ENCODE measurements at regions not wholly inside any gene's neighbourhood (a gene's known extent, or its start where the extent isn't known, plus 50 kb on each side); places are given as distances from the start of the nearest gene placed in this dataset.
"Not testable (repeated sequence)": the region's sequence is repeated elsewhere in the genome, so short reads cannot be mapped to it uniquely, and the experiment has no call there.

DNA sequence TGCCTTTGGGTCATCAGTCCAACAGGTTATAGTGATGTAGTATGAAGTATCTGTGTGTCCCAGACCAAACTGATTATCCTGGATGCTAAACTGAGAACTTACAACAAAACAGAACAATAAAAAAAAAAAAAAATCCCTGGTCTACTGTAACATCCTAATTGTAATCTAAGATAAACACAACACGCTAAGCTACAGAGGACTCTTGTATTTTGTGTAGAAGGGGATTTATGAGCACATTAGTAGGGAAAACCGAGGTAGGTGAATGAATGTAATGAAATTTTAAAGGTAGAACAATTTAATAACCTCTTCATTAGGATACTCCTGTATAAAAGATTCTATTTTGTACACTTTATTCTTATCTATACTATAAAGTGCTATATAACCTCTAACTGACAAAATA is 424.1 kb downstream of the NDFIP2 start:
- no peak for DNase-seq

DNA sequence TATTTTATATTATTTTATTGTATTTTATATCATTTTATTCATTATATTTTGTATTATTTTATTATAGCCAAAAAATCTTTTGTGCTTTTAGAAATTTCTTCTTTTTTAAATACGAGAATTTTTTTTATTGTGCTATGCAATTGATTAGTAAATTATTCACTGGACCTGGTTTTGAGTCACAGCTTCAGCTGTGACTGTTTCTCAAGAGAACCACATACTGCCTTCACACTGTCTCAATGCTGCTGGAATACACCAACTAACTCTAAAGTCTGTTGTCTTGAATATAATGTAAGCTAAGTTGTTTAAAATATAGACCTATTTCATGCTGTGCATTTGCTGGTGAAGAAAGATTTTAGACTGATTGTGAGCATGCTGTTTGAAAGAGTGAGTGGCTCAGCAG is 423.6 kb downstream of the NDFIP2 start:
- no peak for DNase-seq

DNA sequence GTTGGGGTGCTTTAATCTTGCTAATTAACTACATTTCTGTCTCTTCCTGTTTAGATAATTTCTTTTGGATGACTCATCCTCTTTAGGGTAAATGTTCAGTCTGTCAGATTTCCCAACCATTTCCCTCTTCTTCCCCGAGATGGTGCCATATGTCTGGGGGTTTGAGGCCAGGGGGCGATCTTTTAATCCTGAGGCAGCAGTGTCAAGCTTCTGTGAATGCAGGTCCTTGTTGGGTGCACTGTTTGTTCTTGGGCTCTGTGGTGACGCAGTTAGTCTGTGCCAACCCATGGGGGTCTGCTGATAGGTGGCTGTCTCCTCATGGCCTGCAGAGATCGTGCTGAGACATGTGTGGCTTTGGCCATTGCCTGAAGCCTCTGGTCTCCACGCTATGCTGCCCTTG is 420.4 kb downstream of the NDFIP2 start:
- no peak for DNase-seq

DNA sequence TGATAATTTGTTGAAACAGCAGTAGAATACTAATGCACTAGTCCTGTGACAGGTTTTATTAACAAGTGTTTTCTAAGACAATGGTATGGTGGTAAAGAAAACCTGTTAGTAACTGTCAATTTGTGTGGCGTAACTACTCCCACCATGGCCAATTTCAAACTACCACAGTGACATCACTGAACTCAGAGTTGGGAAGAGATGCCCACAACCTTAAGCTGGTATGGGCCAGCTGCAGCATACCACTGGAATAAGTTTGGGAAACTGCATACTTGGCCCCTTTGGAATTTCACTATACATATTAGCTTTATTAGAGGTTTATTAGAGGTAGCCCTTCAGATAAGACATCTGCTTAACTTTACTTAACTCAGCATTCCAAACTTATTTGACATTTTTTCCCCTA is 419.4 kb downstream of the NDFIP2 start:
- no peak for DNase-seq

DNA sequence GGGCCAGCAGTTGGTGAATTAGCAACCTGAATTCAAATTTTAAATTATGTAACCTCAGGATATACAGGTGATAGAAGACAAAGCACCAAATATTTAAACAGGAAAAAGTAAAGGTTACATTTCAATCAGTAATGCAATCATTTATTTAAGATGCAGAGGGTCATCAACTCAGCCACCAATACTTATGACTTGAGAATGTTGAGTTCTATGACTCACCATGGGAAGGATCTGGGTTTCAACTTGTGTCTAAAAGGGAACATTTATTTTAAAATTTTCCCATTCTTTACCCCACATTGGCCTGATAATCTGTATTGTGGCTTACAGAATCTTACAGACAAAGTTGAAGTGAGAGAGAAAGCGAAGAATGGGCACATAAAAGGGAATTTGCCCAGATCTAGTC is 418.0 kb downstream of the NDFIP2 start:
- DNase-seq: no peak

DNA sequence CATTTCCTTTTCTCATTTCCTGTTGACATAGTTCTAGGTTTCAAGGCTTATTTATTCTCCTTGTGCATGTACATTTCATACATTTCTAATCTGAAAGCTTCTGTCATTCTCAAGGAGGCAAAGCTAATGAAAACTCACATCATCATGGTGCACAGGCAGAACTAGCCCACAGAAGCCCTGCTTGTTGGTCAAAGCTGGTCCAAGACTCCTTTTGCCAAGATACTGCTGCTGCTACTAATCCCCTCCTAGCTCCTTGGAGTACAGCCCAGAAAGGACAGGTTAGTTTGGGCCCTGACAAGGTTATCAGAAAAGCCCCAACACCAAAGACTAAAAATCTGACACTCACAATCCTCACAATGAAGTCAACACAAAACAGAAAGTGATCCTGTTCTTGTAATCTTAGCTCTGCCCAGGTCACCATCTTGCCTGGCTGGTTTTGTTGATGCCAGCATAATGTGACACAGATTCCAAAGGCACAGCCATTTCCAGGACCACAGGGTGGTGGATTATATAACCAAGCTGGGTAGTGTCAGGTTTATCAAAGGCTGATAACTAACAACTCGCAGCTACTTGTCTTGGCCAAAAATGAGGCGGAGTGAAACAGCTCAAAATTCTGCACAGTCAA is 417.4 kb downstream of the NDFIP2 start:
- no peak for DNase-seq

DNA sequence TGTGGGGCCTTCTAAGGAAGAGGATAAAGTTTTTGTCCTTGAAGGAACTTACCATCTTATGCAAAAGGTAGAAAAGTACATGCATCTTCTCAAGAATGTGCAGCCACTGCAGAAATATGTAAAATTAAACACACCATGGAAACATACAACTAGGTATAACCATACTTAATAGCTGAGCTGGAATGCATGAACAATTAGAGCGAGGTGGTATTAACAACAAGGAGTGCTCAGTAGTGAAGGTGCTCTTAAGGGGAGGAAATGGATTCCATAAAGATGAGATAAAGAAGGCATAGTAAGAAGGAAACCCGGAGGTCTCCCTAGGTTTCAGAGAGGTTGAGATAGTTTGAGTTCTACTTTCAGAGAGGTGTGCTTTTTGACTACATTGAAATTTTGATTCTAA is 415.9 kb downstream of the NDFIP2 start:
- no peak for DNase-seq

DNA sequence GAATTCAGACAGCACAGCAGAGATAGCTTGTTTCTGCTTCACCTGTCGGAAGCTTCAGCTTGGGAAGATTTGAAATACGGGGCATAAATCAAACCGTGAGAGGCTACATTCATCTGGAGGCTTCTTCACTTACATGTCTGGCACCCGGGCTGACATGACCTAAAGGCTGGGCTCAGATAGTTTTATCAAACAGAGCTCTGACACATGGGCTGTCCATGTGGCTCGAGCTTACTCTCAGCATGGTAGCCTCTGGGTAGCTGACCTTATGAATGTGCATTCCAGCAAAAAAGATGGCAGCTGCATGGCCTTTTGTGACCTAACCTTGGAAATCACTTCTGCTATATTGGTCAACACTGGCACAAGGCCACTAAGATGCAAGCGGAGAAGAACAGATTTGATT is 414.5 kb downstream of the NDFIP2 start:
- DNase-seq: no peak

DNA sequence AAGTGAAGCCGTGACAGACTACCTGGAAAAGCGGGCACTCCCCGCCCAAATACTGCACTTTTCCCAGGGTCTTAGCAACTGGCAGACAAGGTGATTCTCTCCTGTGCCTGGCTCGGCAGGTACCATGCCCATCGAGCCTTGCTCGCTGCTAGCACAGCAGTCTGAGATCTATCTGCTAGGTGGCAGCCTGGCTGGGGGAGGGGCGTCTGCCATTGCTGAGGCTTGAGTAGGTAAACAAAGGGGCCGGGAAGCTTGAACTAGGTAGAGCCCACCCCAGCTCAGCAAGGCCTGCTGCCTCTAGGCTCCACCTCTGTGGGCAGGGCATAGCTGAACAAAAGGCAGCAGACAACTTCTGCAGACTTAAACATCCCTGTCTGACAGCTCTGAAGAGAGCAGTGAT is 406.3 kb downstream of the NDFIP2 start:
- DNase-seq: not testable (repeated sequence)

DNA sequence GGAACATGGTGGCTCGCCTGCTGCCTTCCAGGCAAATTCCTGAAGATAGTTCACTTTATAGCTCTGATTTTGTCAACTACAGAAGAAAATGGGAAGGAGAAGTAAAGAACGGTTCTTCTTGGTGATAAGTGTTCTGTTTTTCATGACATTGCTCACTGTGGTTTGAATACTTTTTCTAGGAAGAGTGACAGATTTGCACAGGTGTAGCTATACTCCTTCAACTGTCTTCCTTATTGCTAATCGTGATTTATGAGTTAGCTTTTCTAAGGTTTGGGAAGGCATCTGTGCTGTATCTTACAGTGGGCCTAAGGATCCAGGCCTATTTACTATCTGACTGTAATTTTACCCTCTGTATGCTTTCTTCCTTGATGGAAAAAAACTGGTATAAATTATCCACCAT is 405.6 kb downstream of the NDFIP2 start:
- no peak for DNase-seq

DNA sequence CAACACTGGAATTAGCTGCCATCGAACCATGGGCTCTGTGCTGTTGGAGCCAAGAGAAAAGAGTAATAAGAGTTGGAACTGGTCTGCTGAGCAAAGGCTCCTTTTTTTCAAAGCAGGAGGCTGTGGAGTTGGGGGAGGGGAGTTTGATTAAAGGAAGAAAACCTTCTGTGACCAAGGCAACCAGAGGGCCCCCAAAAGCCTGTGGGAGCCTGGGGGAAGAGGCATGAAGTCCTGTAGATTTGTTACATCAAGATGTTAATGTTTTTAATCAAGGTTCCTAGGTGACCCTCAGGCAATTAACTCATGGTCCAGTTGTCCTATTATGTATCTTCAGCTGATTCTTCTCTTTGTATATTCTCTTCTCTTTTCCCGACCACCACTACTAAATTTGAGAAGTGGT is 403.9 kb downstream of the NDFIP2 start:
- DNase-seq: no peak

DNA sequence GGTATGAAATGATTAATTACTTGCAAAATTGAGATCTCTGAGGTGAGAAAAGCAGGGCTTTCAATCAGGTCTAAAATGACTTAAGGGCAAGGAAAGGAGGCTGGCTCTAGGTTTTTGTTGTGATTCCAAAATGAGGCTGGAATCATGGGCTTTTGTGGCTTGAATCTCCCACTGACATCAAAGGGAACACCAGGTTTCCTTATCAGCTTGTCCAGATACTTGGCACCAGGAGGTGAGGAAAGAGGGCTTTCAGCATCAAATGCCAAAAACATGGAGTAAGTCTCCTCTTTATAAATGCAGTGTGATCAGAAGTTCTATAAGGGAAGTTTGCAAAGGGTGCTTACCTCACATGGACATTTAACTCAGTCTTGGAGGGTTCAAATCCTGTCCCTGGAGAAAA is 402.3 kb downstream of the NDFIP2 start:
- DNase-seq: no peak

DNA sequence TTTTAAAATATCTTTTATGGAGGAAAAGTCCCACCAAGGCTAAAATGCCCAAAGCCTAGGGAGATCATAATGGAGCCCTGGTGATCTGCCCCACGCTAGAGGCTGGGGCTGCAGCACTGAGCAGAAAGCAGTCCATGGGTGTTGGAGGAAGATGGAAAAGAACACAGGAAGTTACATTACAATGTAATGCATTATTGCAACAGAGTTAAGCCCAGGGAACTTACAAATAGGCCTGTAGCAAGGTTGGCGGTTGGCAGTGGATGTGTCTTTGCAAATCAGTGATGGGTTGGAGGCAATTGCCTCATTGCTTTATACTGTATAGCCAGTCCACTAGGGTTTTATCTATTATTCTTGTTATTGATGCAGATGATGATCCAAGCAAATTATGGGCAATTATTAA is 399.9 kb downstream of the NDFIP2 start:
- DNase-seq: no peak

DNA sequence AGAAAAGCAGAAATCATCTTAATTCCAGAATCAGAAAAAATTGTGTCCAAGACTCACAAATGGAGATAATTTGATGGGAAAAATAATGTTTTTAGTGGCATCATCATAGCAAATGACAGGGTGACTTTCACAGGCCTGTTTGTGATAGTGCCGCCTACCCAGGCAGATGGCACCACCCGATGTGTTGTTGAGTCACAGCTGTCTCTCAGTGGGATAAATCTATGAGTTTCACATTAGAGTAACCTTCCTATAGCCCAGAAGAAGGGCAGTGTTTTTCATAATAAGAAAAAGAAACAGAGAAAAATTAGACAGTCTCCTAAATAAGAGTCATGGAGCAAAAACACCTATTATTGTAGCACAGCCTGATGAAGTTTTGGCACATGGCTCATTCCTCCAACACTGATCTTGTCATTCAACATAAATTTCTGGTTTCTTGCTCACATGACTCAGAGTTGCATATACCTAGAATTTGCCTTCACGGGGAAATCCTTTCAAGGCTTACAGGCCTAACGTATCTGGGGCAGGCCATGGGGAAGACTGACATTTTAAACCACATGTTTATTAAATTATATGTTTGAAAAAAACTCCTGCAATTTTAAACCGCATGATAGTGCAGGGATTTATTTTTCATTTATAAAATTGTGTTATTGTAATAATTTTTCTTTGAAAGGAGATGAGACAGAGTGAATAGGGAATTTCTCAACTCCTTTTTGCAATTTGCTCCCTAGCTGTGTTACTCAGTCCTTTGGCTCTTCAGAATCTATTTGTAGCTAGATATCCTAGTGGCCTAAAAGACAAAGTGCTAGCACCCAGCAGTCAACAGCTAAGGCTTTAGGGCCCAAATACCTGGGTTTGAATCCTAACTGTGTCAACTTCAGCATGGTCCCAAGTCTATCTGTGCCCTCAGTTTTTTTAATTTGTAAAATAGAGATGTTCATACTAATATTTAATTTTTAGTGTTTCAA is 393.7 kb downstream of the NDFIP2 start:
- DNase-seq: no peak

DNA sequence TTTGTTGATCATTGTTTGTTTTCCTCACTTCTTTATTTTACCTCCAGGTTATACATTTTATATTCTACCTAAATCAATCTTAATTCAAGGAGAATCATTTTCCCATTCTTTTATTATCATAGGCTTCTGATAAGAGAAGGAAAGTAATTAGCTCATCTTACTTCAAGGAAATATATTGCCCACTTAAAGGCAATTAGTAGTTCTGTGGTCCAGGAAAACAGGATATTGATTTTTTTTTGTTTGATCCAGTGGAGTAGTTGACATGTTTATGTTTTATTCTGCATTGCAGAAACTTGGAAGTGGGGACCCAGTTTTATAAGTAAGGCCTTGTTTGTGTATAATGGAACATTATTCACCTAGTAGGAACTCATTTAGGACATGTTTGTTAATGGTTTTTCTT is 390.6 kb downstream of the NDFIP2 start:
- no peak for DNase-seq

DNA sequence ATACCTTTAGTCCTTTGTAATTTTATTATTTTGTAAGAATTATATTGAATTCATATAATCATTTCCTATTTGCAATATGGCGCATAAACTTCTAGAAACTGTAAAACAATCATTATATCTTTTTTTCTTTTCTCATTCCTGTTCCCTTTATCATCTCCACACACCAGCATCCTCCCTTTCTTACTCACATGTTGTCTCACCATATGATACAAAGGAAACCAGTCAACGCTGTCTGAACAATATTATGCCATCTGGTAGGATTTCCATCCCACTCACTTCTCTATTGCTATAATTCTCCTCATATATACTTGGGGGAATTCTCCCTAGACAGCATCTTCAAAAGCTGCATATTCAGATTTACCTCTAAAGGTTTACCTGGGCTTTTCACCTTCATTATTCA is 389.8 kb downstream of the NDFIP2 start:
- DNase-seq: no peak

DNA sequence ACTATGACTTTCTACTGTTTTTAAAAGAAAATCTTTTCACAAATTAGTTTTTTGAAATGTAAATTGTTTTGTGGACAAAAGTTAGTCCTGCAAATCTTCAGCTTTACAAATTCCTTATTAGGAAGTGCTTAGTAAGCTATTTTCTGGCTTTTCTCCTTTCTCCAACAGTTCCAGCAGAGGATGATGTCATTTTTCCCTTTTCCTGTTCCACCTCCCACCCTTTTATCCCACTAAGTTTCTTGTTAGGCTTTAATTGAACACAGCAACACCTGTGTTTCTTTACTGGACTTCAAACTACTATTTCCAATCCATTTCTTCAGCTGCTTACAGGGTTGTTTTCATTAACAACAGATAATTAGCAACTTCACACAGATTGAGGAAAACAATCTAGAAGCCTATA is 389.2 kb downstream of the NDFIP2 start:
- no peak for DNase-seq

DNA sequence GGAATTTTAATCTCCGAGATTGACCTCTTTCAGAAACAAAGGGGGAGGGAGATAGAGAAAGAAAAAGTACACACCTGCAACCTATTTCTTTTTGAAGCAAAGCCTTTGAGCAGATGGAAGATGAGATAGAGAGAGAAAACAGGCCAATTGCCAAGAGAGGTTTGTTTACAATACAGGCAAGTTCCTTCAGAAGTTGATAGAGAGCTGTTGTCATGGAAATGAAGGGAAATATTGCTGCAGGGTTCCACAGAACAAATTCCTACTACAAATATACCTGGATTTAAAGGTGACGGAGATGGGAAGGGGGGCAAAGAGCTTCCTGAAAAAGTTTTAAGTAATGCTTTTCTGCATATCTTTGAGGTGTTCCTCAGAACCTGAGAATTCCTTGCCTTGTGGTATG is 388.4 kb downstream of the NDFIP2 start:
- DNase-seq: no peak

DNA sequence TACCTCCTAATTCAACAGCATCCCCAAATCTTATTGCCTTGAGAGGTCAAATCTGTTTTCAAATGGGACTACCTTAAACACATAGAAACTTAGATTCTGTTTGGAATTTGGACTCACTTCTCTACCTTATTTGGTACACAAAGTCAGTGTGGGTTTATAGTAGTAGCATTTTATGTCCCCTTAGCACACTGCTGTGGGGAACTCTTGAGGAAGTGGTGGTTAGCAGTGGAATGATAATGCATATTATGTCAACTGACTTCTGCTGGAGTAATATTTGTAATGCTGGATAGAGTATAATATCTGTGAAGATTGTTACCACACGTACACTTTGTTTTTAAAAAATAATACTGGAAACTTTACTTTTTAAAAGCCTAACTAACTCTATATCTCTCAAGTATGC is 386.3 kb downstream of the NDFIP2 start:
- no peak for DNase-seq

DNA sequence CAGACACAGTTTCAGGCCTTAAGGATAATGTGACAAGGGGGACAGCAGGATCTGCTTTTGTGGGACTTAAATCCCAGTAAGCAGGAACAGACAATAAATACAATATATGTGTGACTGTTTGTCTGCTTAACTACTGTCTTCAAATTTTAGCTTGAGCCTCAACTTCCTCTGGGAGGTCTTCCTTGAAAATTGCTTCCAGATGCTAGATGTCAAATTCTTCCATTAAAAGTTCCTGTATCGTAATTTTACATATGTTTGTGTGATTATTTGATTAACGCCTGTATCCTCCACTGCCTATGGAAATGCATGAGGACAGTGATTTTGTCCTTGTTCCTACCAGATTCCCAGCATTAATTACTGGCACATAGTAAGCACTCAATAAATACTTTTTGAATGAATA is 385.5 kb downstream of the NDFIP2 start:
- no peak for DNase-seq

DNA sequence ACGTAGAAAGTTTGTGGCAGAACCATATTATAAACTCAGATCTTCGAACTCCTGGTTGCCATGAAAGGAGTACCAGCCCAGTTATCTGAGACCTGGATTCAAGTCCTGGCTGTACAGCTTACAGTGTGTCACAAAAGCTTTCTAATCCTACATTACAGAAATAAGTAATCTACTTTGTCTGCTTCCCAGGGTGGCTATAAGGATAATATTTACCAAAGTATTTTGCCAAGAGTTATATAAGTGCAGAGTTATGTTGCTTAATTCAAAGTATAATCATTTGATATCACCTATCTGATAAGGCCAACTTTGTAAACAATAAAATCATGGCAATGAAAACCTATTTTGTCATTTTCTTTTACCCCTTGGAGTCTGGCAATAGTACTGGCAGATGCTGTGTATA is 381.6 kb downstream of the NDFIP2 start:
- DNase-seq: no peak

DNA sequence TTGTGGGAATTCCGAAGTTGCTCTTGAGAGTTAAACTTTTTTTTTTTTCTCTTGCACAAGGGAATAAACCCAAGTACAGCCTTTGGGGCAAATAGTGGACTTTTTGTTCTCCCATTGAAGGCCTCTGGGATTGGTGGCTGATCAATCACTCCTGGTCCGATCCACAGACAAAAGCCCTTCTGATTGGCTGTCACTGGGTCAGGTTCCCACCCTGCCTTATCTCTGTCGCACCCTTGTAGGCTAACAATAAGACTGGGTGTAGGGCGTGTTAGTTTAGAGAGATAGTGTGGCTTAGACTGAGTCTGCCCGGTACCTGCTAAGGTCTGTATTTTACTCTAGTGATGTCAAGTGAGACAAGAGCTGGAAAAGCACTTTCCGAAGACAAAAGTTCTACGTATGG is 380.8 kb downstream of the NDFIP2 start:
- no peak for DNase-seq

DNA sequence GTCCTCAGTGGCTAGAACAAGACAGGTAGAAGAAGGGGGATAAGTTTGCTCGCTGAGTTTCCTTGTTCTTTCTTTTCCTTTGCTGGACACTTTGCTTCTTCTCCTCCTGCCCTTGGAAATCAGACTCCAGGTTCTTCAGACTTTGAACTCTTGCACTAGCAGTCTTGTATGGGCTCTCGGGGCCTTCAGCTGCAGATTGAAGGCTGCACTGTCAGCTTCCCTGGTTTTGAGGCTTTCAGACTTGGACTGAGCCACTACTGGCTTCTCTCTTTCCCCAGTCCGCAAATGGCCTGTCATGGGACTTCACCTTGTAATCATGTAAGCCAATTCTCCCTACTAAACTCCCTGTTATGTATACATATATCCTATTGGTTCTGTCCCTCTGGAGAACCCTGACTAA is 379.8 kb downstream of the NDFIP2 start:
- no peak for DNase-seq

DNA sequence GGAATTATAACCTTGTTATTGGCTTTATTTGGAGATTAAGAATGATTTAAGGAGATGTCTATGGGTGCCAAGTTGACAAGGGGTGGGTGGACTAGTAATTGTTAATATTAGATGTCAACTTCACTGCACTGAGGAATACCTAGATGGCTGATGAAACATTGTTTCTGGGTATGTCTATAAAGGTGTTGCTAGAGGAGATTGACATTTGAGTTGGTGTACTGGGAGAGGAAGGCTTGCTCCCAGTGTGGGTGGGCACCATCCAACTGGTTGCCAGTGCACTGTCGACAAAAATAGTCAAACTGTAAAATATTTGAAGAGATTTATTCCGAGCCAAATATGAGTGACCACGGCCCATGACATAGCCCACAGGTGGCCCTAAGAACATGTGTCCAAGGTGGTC is 378.8 kb downstream of the NDFIP2 start:
- DNase-seq: no peak

DNA sequence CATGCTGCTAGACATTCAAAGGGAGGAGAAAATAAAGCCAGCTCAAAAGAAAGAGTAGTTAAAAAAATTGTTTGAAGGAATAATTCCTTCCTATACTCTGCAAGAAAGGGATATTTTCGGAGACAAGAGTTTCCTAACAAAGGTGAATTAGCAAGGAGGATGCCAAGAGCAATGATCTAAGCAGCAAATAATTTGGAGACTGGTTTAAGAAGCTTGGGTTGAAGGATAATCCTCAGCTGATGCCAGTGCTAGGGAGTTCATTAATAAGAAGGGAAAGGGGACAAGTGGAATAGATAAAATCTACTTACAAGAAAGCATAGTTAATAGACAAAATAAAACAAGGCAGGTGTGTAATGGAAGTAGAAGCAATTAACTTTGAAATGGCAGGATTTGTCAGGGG is 372.3 kb downstream of the NDFIP2 start:
- DNase-seq: no peak

Data from activated CD8-positive, alpha-beta memory T cell treated with anti-CD3 and anti-CD28 coated beads, Interleukin-2, amount 50 U/mL, for 4 hours (primary cell).